DOHH2 (cell line): ENCODE measurements at regions not wholly inside any gene's neighbourhood (a gene's known extent, or its start where the extent isn't known, plus 50 kb on each side); places are given as distances from the start of the nearest gene placed in this dataset.

ENCODE experiments used
- CTCF ChIP-seq: fragments of 200-600 bp; sonication (generic); IDR thresholded peaks from one replicate; pipeline ENCODE4 v1.5.1; 2014; ENCODE audit warnings: antibody characterized with exemption, mild to moderate bottlenecking, low read depth, low read length; ENCODE audit not compliant: poor library complexity, severe bottlenecking
- EZH2phosphoT487 ChIP-seq: fragments of 200-600 bp; sonication (generic); IDR thresholded peaks from 2 replicates; pipeline ENCODE4 v1.6.1; 2017; ENCODE audit warnings: borderline replicate concordance, mild to moderate bottlenecking, antibody characterized with exemption, low read length, moderate library complexity, mixed read lengths

GRCh38 chr20:57985278-57985677 lies 243.2 kb downstream of the ANKRD60 start:
- TF ChIP-seq CTCF (no peak), EZH2phosphoT487 (no peak)
